Aorta (tissue), 5 donors: ENCODE measurements at regions not wholly inside any gene's neighbourhood (a gene's known extent, or its start where the extent isn't known, plus 50 kb on each side); places are given as distances from the start of the nearest gene placed in this dataset.

Experiments used
- ATAC-seq: fragments of 200-7000 bp; cut with Tn5 transposase; one replicate; pipeline ENCODE4 v1.9.1; 2022; ENCODE audit warnings: moderate library complexity; ENCODE audit not compliant: low FRiP score
- DNase-seq, 2 donors: peaks; one replicate each; pipeline ENCODE4 v3.0.0-alpha.2; 2020
- H3K27ac ChIP-seq, 2 donors: one replicate each; pipeline ENCODE4 v1.5.1; 2013; ENCODE audit warnings: low read length in 2 of 2, mild to moderate bottlenecking in 2 of 2, moderate library complexity in 2 of 2, control low read depth in 1 of 2, inconsistent platforms in 1 of 2, low read depth in 1 of 2
- H3K27me3 ChIP-seq, 2 donors: one replicate each; pipeline ENCODE4 v1.6.1; 2013; ENCODE audit warnings: control low read depth in 1 of 2, low read length in 1 of 2, mild to moderate bottlenecking in 1 of 2, moderate library complexity in 1 of 2; ENCODE audit not compliant: insufficient read depth in 2 of 2, control insufficient read depth in 1 of 2
- H3K36me3 ChIP-seq, 2 donors: one replicate each; pipeline ENCODE4 v1.6.1; 2013; ENCODE audit warnings: control low read depth in 1 of 2, low read length in 1 of 2, mild to moderate bottlenecking in 1 of 2; ENCODE audit not compliant: insufficient read depth in 2 of 2, control insufficient read depth in 1 of 2
- H3K4me1 ChIP-seq, 2 donors: one replicate each; pipeline ENCODE4 v1.6.1; 2013; ENCODE audit warnings: low read length in 2 of 2, control low read depth in 1 of 2, mild to moderate bottlenecking in 1 of 2, moderate library complexity in 1 of 2; ENCODE audit not compliant: insufficient read depth in 2 of 2, control insufficient read depth in 1 of 2
- H3K4me3 ChIP-seq, 2 donors: one replicate each; pipeline ENCODE4 v1.5.1; 2013; ENCODE audit warnings: low read length in 2 of 2, control low read depth in 1 of 2, mild to moderate bottlenecking in 1 of 2
- H3K9me3 ChIP-seq: one replicate; pipeline ENCODE4 v1.6.1; 2013; ENCODE audit warnings: mild to moderate bottlenecking, low read length; ENCODE audit not compliant: control insufficient read depth
- WGBS, 2 donors: extraction: QIAGEN DNeasy Blood & Tissue Kit; methylation state at CpG; one replicate each; pipeline ENCODE4 v1.1.7; 2013; 5-methylcytosine and 5-hydroxymethylcytosine counted together
- intact Hi-C, 2 donors: fragments of 100-400 bp; cut with DNase I; formaldehyde crosslinking; loops; one replicate each; pipeline versions ENCODE4 v1.14.2 to v1.15.0; 2022
- donor health status: healthy with polysubstance abuse.
- donor health status: Bipolar disorder and iron deficiency.
- donor health status: DM: no; HTN: no; CAD: no.
- donor health status: DM: no; HTN: no; CAD: no.
- donor health status: DM: yes; HTN: yes; CAD: no.

- H3K27ac ChIP-seq: no peak overlapping the region
- WGBS, 2 donors: 91 to 92% methylated on average over 7 of the region's 7 CpGs
- H3K27me3 ChIP-seq: no peaks in the 10 kb centered on the region
- no peak overlapping the region for H3K4me3 ChIP-seq
- H3K9me3 ChIP-seq: no peaks in the 10 kb centered on the region
- H3K4me1 ChIP-seq: no peaks in the 10 kb centered on the region
- H3K36me3 ChIP-seq: no peaks in the 10 kb centered on the region
- intact Hi-C loops: no loop called here
- DNase-seq: no peak
- no peak for ATAC-seq
These were observed 252.7 kb upstream of the CELF2 start for GRCh38 chr10:10765017-10765416.

- Histone ChIP-seq H3K27me3 (no peaks in the 10 kb centered on the region), H3K36me3 (no peaks in the 10 kb centered on the region), H3K4me1 (no peaks in the 10 kb centered on the region), H3K4me3 (no peak overlapping the region), H3K9me3 (no peaks in the 10 kb centered on the region), H3K27ac (no peak overlapping the region)
- no peak for ATAC-seq
- WGBS, 2 donors: 94 to 96% methylated on average over 3 of the region's 3 CpGs
- DNase-seq: no peak
- intact Hi-C loops: no loop called here
These were observed 245.3 kb upstream of the CELF2 start for GRCh38 chr10:10772411-10772810.

DNA sequence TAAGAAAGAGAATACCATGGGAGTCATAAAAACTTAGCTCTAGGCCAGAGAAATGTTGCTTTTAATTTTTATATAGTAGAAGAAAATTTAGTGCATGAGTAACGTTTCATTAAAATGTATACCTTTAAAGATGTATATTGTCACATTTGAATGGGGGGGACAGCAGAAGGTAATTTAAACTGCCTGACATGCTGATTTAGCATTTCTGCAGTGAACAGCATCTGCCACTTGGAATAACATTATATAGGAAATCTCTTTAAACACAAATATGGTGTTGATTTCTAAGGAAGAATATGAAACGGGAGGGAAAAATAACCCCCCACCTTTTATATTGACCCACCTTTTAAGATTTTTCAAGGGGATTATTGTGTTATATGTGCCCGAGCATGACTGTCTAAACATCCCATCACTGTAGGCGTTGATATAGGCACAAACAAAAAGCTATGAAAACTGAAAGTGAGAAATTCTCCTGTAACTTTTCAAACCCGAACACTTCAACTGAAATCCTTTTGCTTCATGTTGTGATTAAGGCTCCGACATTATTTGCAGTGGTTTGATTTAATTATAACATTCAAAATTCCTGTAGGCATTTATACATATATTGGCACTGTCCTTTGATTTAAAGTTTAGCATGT is 244.7 kb upstream of the CELF2 start:
- Histone ChIP-seq H3K27me3 (no peaks in the 10 kb centered on the region), H3K9me3 (no peaks in the 10 kb centered on the region), H3K36me3 (no peaks in the 10 kb centered on the region), H3K4me1 (no peaks in the 10 kb centered on the region), H3K27ac (no peak overlapping the region), H3K4me3 (no peak overlapping the region)
- WGBS, 2 donors: 87 to 88% methylated on average over 6 of the region's 6 CpGs
- DNase-seq (no peak), ATAC-seq (no peak)
- intact Hi-C loops: no loop called here

DNA sequence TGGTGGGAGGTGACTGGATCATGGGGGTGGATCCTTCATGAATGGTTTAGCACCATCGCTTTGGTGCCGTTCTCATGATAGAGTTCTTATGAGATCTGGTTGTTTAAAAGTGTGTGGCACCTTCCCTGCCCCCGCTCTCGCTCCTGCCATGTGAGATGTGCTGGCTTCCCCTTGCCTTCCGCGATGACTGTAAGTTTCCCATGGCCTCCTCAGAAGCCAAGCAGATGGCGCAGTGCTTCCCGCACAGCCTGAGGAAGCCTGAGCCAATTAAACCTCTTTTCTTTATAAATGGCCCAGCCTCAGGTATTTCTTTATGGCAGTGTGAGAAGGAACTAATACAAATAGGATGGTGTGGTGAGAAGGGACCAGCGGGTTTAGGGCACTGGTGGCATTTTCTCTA is 243.3 kb upstream of the CELF2 start:
- no peaks in the 10 kb centered on the region for H3K9me3 ChIP-seq
- WGBS, 2 donors: 97 to 99% methylated on average over 9 of the region's 9 CpGs
- no peak overlapping the region for H3K4me3 ChIP-seq
- DNase-seq: no peak
- no peak overlapping the region for H3K27ac ChIP-seq
- H3K27me3 ChIP-seq: no peaks in the 10 kb centered on the region
- H3K36me3 ChIP-seq: no peaks in the 10 kb centered on the region
- H3K4me1 ChIP-seq: no peaks in the 10 kb centered on the region
- intact Hi-C loops: no loop called here
- ATAC-seq: no peak

DNA sequence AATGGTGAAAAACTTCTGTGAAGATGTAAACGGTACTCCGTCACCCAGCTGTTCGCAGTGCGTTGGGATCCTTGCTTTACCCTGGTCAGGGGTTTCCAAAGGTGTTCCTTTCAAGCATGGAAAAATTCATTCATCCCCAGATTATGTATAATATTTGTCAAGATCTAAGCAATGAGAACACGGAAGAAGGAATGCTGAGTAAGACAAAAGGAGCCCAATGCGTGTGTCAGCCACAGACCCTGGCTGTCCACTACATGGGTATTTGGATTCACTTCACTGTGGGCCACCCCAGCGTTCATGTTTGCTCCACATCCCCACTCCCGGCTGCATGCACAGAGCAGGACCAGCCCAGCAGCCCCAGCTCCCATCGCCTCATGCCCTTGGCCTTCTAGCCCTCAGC is 241.3 kb upstream of the CELF2 start:
- WGBS, 2 donors: 97 to 98% methylated on average over 9 of the region's 9 CpGs
- Histone ChIP-seq H3K27me3 (no peaks in the 10 kb centered on the region), H3K36me3 (no peaks in the 10 kb centered on the region), H3K27ac (no peak overlapping the region), H3K9me3 (no peaks in the 10 kb centered on the region), H3K4me1 (no peaks in the 10 kb centered on the region), H3K4me3 (no peak overlapping the region)
- no peak for DNase-seq
- intact Hi-C loops: no loop called here
- no peak for ATAC-seq

- H3K36me3 ChIP-seq: no peaks in the 10 kb centered on the region
- no peaks in the 10 kb centered on the region for H3K9me3 ChIP-seq
- H3K27me3 ChIP-seq: no peaks in the 10 kb centered on the region
- DNase-seq (no peak), ATAC-seq (no peak)
- H3K4me3 ChIP-seq: no peak overlapping the region
- 97 to 99% methylated on average over 5 of the region's 5 CpGs for WGBS, 2 donors
- intact Hi-C loops: no loop called here
- H3K4me1 ChIP-seq: no peaks in the 10 kb centered on the region
- no peak overlapping the region for H3K27ac ChIP-seq
These were observed 240.4 kb upstream of the CELF2 start for GRCh38 chr10:10777279-10777678.

DNA sequence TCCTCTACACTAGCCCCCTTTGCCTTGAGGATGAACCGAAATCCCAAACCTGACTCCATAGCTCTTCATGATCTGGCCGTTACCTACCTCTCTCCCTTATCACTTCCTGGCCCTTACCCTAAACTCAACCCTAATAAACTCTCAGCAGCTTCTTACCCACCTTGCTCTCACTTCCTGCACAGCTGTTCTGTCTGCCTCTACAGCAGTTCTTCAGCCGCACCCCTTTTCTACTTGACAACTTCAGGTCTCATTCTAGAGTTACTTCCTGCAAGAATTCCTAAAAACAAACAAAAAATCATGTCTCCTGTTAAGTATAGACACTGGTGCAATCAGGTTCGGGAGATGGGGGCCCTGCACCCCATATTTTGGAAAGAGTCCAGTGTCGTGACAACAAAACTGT is 239.9 kb upstream of the CELF2 start:
- H3K4me1 ChIP-seq: no peaks in the 10 kb centered on the region
- intact Hi-C loops: no loop called here
- no peaks in the 10 kb centered on the region for H3K36me3 ChIP-seq
- no peaks in the 10 kb centered on the region for H3K9me3 ChIP-seq
- ATAC-seq: no peak
- H3K4me3 ChIP-seq: no peak overlapping the region
- H3K27me3 ChIP-seq: no peaks in the 10 kb centered on the region
- no peak overlapping the region for H3K27ac ChIP-seq
- WGBS, 2 donors: 89 to 90% methylated on average over 5 of the region's 5 CpGs
- no peak for DNase-seq

- DNase-seq: no peak
- intact Hi-C loops: no loop called here
- no peaks in the 10 kb centered on the region for H3K27me3 ChIP-seq
- H3K4me3 ChIP-seq: no peak overlapping the region
- no peaks in the 10 kb centered on the region for H3K36me3 ChIP-seq
- H3K27ac ChIP-seq: no peak overlapping the region
- whole genome bisulfite sequencing, 2 donors: 93 to 96% methylated on average over 2 of the region's 2 CpGs
- H3K9me3 ChIP-seq: no peaks in the 10 kb centered on the region
- no peaks in the 10 kb centered on the region for H3K4me1 ChIP-seq
- ATAC-seq: no peak
These were observed 238.7 kb upstream of the CELF2 start for GRCh38 chr10:10778959-10779358.

GRCh38 chr10:10779511-10779910 is 238.2 kb upstream of the CELF2 start:
- WGBS, 2 donors: 94 to 97% methylated on average over 3 of the region's 3 CpGs
- no peak overlapping the region for H3K27ac ChIP-seq
- intact Hi-C loops: no loop called here
- no peak for ATAC-seq
- H3K4me3 ChIP-seq: no peak overlapping the region
- no peaks in the 10 kb centered on the region for H3K36me3 ChIP-seq
- no peak for DNase-seq
- no peaks in the 10 kb centered on the region for H3K27me3 ChIP-seq
- H3K9me3 ChIP-seq: no peaks in the 10 kb centered on the region
- no peaks in the 10 kb centered on the region for H3K4me1 ChIP-seq
